ENCODE measurements at regions not wholly inside any gene's neighbourhood (a gene's known extent, or its start where the extent isn't known, plus 50 kb on each side); places are given as distances from the start of the nearest gene placed in this dataset.
A peak's percentile ranks its signal among the peaks of the same experiment; 100 is the strongest.

DNA sequence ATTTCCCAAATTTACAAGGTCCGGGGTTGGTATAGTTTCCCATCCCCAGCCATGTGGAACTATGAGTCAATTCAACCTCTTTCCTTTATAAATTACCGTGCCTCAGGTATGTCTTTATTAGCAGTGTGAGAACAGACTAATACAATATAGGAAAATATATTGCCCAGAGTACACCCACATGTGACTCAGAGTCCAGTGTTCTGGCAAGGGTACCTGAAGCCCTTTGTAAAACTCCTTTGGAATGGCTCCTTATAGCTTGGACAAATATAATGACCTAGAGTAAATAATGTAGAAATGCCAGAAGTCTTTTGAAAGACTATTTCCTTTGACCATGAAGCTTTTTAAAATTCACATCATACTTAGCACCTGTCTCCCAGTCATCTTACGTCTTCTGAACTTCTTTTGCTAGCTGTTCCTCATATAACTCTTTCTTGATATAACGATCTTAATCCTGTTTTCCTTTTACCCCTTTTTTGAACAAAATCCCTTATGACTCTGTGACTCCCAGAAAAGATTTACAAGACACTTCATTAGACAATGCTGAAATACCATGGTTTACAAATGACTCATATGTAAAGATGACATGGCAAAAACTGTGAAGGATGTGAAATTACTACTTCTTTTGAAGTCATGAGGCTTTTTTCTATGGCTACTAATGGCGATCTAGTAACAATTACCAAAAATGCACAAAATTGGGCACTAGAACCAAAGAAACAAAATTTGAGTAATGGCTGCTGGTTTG lies 408.9 kb downstream of the NAP1L3 start:
- DNase-seq, result no peak

DNA sequence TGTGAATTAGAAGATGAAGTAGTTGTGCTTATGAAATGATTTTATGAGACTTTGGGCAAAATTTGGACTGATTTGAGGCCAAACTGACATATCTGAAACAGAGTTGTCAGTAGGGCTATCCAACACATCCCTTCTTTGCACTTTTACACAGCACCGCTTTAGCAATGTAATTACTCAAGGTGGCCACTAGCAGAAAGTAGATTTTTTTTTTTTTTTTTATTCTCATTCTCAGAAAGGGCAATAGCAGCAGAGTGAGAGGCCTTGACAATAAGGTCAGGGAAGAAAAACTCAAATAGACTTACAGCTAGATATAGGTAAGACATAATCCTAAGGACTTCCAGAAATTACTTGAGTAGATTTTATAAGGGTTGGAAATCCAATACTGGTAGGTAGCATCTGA lies 414.3 kb downstream of the NAP1L3 start:
- DNase-seq, result no peak

DNA sequence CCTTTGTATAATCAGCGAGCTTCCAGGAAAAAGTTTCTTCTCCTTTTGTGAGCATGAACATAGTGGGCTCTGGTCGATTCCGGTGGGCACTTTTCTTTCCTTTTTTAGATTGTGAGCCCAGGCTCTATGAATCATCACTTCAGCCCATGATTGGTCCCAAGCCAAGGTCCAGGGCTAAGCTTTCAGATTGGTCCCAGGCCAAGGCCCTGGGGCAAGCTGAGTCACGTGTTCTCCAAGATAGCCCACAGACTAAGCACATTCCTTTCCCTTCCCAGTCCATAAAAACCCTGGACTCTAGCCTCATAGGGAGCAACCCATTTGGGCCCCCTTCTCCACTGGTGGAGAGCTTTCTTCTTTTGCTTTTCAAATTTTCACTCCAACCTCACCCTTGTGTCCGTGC lies 430.5 kb downstream of the NAP1L3 start:
- DNase-seq, result no peak

DNA sequence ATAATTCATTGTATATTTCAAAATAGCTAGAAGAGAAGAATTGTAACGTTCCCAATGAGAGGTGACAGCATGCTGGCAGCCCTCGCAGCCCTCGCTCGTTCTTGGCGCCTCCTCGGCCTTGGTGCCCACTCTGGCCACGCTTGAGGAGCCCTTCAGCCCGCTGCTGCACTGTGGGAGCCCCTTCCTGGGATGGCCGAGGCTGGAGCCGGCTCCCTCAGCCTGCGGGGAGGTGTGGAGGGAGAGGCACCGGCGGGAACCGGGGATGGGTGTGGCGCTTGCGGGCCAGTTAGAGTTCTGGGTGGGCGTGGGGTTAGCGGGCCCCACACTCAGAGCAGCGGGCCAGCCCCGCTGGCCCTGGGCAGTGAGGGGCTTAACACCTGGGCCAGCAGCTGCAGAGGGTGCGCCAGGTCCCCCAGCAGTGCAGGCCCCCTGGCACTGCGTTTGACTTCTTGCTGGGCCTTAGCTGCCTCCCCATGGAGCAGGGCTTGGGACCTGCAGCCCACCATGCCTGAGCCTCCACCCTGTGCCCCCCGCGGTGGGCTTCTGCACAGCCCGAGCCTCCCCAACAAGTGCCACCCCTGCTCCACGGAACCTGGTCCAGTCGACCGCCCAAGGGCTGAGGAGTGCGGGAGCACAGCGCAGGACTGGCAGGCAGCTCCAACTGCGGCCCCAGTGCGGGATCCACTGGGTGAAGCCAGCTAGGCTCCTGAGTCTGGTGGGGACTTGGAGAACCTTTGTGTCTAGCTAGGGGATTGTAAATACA lies 437.7 kb downstream of the NAP1L3 start:
- DNase-seq, result peak; percentile 1

DNA sequence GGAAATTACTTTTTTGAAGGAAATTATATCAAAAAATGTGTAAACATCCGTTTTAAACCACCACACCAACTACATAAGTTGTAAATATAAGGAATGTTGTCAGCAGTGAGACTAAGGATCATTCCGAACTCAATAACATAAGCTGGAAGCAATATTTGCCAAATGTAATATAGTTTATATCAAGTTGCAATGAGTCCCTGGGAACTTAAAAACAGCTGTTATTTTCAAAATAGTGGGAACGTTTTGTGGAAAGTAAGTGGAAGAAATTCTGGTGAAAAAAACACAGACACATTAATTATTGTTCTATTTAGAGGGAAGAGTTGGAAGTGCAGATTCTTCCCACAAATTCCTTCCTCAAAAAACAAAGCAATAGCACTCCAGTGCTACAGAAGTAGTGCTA lies 444.3 kb downstream of the NAP1L3 start:
- DNase-seq, result no peak

Measured in CD4-positive, alpha-beta T cell treated with Interleukin-6 for 4 hours (primary cell).